H9 (cell line): ENCODE measurements at regions not wholly inside any gene's neighbourhood (a gene's known extent, or its start where the extent isn't known, plus 50 kb on each side); places are given as distances from the start of the nearest gene placed in this dataset.

Experiments used
- DNase-seq: peaks from one replicate; pipeline ENCODE4 v3.0.0-alpha.2; 2017
- H2AFZ ChIP-seq: one replicate; pipeline ENCODE4 v1.6.1; 2013; ENCODE audit warnings: mild to moderate bottlenecking, low read length, control low read depth, moderate library complexity
- H2AK5ac ChIP-seq: 2 replicates; pipeline ENCODE4 v1.6.1; 2013; ENCODE audit warnings: low read length, control low read depth, mixed read lengths; ENCODE audit not compliant: insufficient read length
- H2BK120ac ChIP-seq: one replicate; pipeline ENCODE4 v1.6.1; 2013; ENCODE audit warnings: low read depth, mild to moderate bottlenecking, low read length, control low read depth, inconsistent platforms; ENCODE audit not compliant: poor library complexity, severe bottlenecking
- H2BK12ac ChIP-seq: 2 replicates; pipeline ENCODE4 v1.6.1; 2013; ENCODE audit warnings: low read length, control low read depth, mixed read lengths, low read depth; ENCODE audit not compliant: insufficient read length
- H2BK15ac ChIP-seq: 2 replicates; pipeline ENCODE4 v1.6.1; 2013; ENCODE audit warnings: low read depth, low read length, control low read depth
- H2BK20ac ChIP-seq: one replicate; pipeline ENCODE4 v1.6.1; 2013; ENCODE audit warnings: low read depth, mild to moderate bottlenecking, low read length, control low read depth, inconsistent platforms; ENCODE audit not compliant: poor library complexity, severe bottlenecking
- H2BK5ac ChIP-seq: 2 replicates; pipeline ENCODE4 v1.6.1; 2013; ENCODE audit warnings: low read length, control low read depth, mixed read lengths; ENCODE audit not compliant: insufficient read length
- H3K14ac ChIP-seq: 2 replicates; pipeline ENCODE4 v1.6.1; 2013; ENCODE audit warnings: low read length, control low read depth; ENCODE audit not compliant: insufficient read depth
- H3K18ac ChIP-seq: 2 replicates; pipeline ENCODE4 v1.6.1; 2013; ENCODE audit warnings: low read depth, mild to moderate bottlenecking, mixed read lengths, low read length, control low read depth; ENCODE audit not compliant: insufficient read length
- H3K23ac ChIP-seq: 2 replicates; pipeline ENCODE4 v1.6.1; 2013; ENCODE audit warnings: low read length, control low read depth, mixed read lengths, low read depth; ENCODE audit not compliant: insufficient read length
- H3K23me2 ChIP-seq: 2 replicates; pipeline ENCODE4 v1.6.1; 2013; ENCODE audit warnings: low read depth, mild to moderate bottlenecking, mixed read lengths, low read length, control low read depth; ENCODE audit not compliant: insufficient read length, poor library complexity, severe bottlenecking
- H3K27ac ChIP-seq: 2 replicates; pipeline ENCODE4 v1.5.1; 2013; ENCODE audit warnings: low read length, control low read depth, mixed read lengths, low read depth; ENCODE audit not compliant: insufficient read length
- H3K27me3 ChIP-seq: 2 replicates; pipeline ENCODE4 v1.6.1; 2013; ENCODE audit warnings: low read length, control low read depth, inconsistent platforms; ENCODE audit not compliant: insufficient read depth
- H3K4ac ChIP-seq: 2 replicates; pipeline ENCODE4 v1.6.1; 2013; ENCODE audit warnings: low read depth, mild to moderate bottlenecking, control low read depth, inconsistent platforms, low read length, moderate library complexity
- H3K4me1 ChIP-seq: 2 replicates; pipeline ENCODE4 v1.6.1; 2013; ENCODE audit warnings: low read length, control low read depth, inconsistent platforms; ENCODE audit not compliant: insufficient read depth
- H3K4me2 ChIP-seq: 2 replicates; pipeline ENCODE4 v1.6.1; 2013; ENCODE audit warnings: low read length, control low read depth, mixed read lengths; ENCODE audit not compliant: insufficient read length, insufficient read depth
- H3K56ac ChIP-seq: 2 replicates; pipeline ENCODE4 v1.6.1; 2013; ENCODE audit warnings: low read depth, mild to moderate bottlenecking, mixed read lengths, low read length, control low read depth; ENCODE audit not compliant: insufficient read length
- H3K79me1 ChIP-seq: 2 replicates; pipeline ENCODE4 v1.6.1; 2013; ENCODE audit warnings: low read depth, mild to moderate bottlenecking, moderate library complexity, low read length, control low read depth, inconsistent platforms; ENCODE audit not compliant: insufficient read depth, poor library complexity, severe bottlenecking
- H3K79me2 ChIP-seq: 2 replicates; pipeline ENCODE4 v1.6.1; 2013; ENCODE audit warnings: low read length, control low read depth, inconsistent platforms; ENCODE audit not compliant: insufficient read depth
- H3K9ac ChIP-seq: 2 replicates; pipeline ENCODE4 v1.6.1; 2013; ENCODE audit warnings: low read length, control low read depth, mixed read lengths; ENCODE audit not compliant: insufficient read length; ENCODE audit errors: extremely low read depth
- H3K9me3 ChIP-seq: one replicate; pipeline ENCODE4 v1.6.1; 2013; ENCODE audit warnings: low read depth, low read length, inconsistent platforms; ENCODE audit not compliant: control insufficient read depth
- H3T11ph ChIP-seq: one replicate; pipeline ENCODE4 v1.6.1; 2013; ENCODE audit warnings: mild to moderate bottlenecking, low read length, control low read depth, inconsistent platforms
- H4K20me1 ChIP-seq: one replicate; pipeline ENCODE4 v1.6.1; 2013; ENCODE audit not compliant: control insufficient read depth, insufficient read length, insufficient read depth
- H4K5ac ChIP-seq: 2 replicates; pipeline ENCODE4 v1.6.1; 2013; ENCODE audit warnings: low read depth, mild to moderate bottlenecking, mixed read lengths, low read length, control low read depth; ENCODE audit not compliant: insufficient read length
- H4K8ac ChIP-seq: replicated peaks from 2 replicates; pipeline ENCODE4 v1.6.1; 2013; ENCODE audit warnings: low read length, control low read depth, mixed read lengths, low read depth; ENCODE audit not compliant: insufficient read length
- H4K91ac ChIP-seq: 2 replicates; pipeline ENCODE4 v1.6.1; 2013; ENCODE audit warnings: low read depth, mild to moderate bottlenecking, moderate library complexity, mixed read lengths, low read length, control low read depth; ENCODE audit not compliant: insufficient read length
- H3K27ac Mint-ChIP-seq, 3 experiments: 2 replicates in 2 of 3; 3 replicates in 1 of 3; pipeline ENCODE4 v1.8.0; 2020 to 2021; ENCODE audit warnings: mixed read lengths in 3 of 3, mild to moderate bottlenecking in 1 of 3, moderate library complexity in 1 of 3
- H3K27me3 Mint-ChIP-seq: 2 replicates; pipeline ENCODE4 v1.8.0; 2021; ENCODE audit warnings: low read depth, mild to moderate bottlenecking, moderate library complexity, mixed read lengths
- H3K36me3 Mint-ChIP-seq, 3 experiments: 2 replicates in 2 of 3; 3 replicates in 1 of 3; pipeline ENCODE4 v1.8.0; 2020 to 2021; ENCODE audit warnings: low read depth in 3 of 3, mixed read lengths in 3 of 3; ENCODE audit not compliant: insufficient read depth in 1 of 3
- H3K4me1 Mint-ChIP-seq, 2 experiments: 2 replicates each; pipeline ENCODE4 v1.8.0; 2020; ENCODE audit warnings: mixed read lengths in 2 of 2
- H3K4me3 Mint-ChIP-seq, 2 experiments: 2 replicates in 1 of 2; 3 replicates in 1 of 2; pipeline ENCODE4 v1.8.0; 2020 to 2021; ENCODE audit warnings: mild to moderate bottlenecking in 2 of 2, mixed read lengths in 2 of 2, moderate library complexity in 1 of 2
- H3K9me3 Mint-ChIP-seq, 2 experiments: 2 replicates in 1 of 2; 3 replicates in 1 of 2; pipeline ENCODE4 v1.8.0; 2020; ENCODE audit warnings: mild to moderate bottlenecking in 2 of 2, mixed read lengths in 2 of 2, moderate library complexity in 1 of 2
- WGBS: extraction: QIAGEN DNeasy Blood & Tissue Kit; methylation state at CpG from one replicate; pipeline ENCODE4 v1.1.7; 2013; ENCODE audit warnings: missing lambda C conversion rate, low lambda C conversion rate, mixed read lengths; ENCODE audit not compliant: insufficient read length; ENCODE audit errors: extremely low coverage; 5-methylcytosine and 5-hydroxymethylcytosine counted together
- TF ChIP-seq, protein P1 (sequence below): fragments of 200-600 bp; sonication (generic); conservative IDR thresholded peaks from 3 replicates; pipeline ENCODE4 v1.8.0; 2021; ENCODE audit warnings: antibody characterized with exemption, mild to moderate bottlenecking

DNA sequence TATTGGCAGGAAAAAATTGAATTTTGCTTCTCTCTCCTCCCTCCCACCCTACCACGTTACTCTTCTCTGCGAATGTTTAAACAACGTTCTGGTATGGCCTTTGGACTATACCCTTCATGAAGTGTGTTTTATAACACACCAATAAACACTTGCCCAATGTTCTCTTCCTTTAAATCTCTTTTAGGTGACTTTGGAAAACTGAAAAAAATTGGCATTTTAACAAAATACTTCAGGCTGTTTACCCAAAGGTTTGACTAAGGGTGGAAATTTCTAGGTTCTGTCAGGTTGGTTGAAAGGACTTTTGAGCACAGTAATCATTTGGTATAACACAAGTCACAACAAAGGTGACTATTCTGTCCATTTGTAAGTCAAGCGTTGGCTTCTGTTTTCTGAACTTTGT, 446.8 kb downstream of the AEBP2 start:
- Histone ChIP-seq H3K9me3 (no peaks in the 10 kb centered on the region), H2AK5ac (no peak overlapping the region), H2BK5ac (no peak overlapping the region), H3K9ac (no peak overlapping the region), H3K18ac (no peak overlapping the region), H3K4me2 (no peak overlapping the region), H3K56ac (no peak overlapping the region), H2BK20ac (no peak overlapping the region), H4K20me1 (no peaks in the 10 kb centered on the region), H3K79me1 (no peaks in the 10 kb centered on the region), H3K23me2 (no peaks in the 10 kb centered on the region), H3K23ac (no peak overlapping the region), H3K14ac (no peak overlapping the region), H3K27me3 (no peaks in the 10 kb centered on the region), H3T11ph (no peak overlapping the region), H3K4ac (no peak overlapping the region), H2BK12ac (no peak overlapping the region), H3K4me1 (no peaks in the 10 kb centered on the region), H4K5ac (no peak overlapping the region), H3K79me2 (no peaks in the 10 kb centered on the region), H4K8ac (no peak overlapping the region), H2BK120ac (no peak overlapping the region), H3K27ac (no peak overlapping the region), H4K91ac (no peak overlapping the region), H2AFZ (no peak overlapping the region), H2BK15ac (no peak overlapping the region)
- whole genome bisulfite sequencing, result no CpG with 5 or more reads among the region's 4 CpGs
- Mint-ChIP-seq H3K27ac (no peak overlapping the region; a peak in 1 of 7 replicates), H3K36me3 (peaks cover 0 to 6% (median 3%) of the 10 kb centered on the region in 3 experiments; a peak in 3 of 7 replicates), H3K27me3 (no peaks in the 10 kb centered on the region), H3K9me3 (peaks cover 5% of the 10 kb centered on the region in 2 experiments), H3K4me3 (no peak overlapping the region), H3K4me1 (no peaks in the 10 kb centered on the region)
- no peak for DNase-seq
- TF ChIP-seq, protein P1, sequence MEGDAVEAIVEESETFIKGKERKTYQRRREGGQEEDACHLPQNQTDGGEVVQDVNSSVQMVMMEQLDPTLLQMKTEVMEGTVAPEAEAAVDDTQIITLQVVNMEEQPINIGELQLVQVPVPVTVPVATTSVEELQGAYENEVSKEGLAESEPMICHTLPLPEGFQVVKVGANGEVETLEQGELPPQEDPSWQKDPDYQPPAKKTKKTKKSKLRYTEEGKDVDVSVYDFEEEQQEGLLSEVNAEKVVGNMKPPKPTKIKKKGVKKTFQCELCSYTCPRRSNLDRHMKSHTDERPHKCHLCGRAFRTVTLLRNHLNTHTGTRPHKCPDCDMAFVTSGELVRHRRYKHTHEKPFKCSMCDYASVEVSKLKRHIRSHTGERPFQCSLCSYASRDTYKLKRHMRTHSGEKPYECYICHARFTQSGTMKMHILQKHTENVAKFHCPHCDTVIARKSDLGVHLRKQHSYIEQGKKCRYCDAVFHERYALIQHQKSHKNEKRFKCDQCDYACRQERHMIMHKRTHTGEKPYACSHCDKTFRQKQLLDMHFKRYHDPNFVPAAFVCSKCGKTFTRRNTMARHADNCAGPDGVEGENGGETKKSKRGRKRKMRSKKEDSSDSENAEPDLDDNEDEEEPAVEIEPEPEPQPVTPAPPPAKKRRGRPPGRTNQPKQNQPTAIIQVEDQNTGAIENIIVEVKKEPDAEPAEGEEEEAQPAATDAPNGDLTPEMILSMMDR, result no peak
